AG04450 (cell line): ENCODE measurements at regions not wholly inside any gene's neighbourhood (a gene's known extent, or its start where the extent isn't known, plus 50 kb on each side); places are given as distances from the start of the nearest gene placed in this dataset.

Experiments used
- CTCF ChIA-PET: fragments of 300-600, 350-600 bp; formaldehyde crosslinking; extraction: SDS; loops from one replicate; lab custom pipeline; 2022; ENCODE audit warnings: antibody characterized with exemption, inconsistent platforms; lab: Charles Lee
- POLR2A ChIA-PET: fragments of 350-600 bp; formaldehyde crosslinking; extraction: SDS; loops from one replicate; lab custom pipeline; 2021; ENCODE audit warnings: antibody characterized with exemption, inconsistent platforms; lab: Yijun Ruan, JAX
- DNase-seq: peaks from one replicate; pipeline ENCODE4 v3.0.0-alpha.2; 2011; ENCODE audit warnings: low read depth, low spot score
- H3K27ac ChIP-seq: one replicate; pipeline ENCODE4 v1.5.1; 2012; ENCODE audit warnings: low read depth, low read length, control low read depth
- H3K27me3 ChIP-seq: one replicate; pipeline ENCODE4 v1.6.0; 2012; ENCODE audit warnings: low read length; ENCODE audit not compliant: control insufficient read depth, insufficient read depth
- H3K4me3 ChIP-seq: 2 replicates; pipeline ENCODE4 v1.5.1; 2011; ENCODE audit warnings: mild to moderate bottlenecking, low read depth, low read length, control low read depth
- H3K9me3 ChIP-seq: 2 replicates; pipeline ENCODE4 v1.5.1; 2012; ENCODE audit warnings: low read length; ENCODE audit not compliant: control insufficient read depth, insufficient read depth
- TF ChIP-seq, protein P1 (sequence below): IDR thresholded peaks from 2 replicates; pipeline ENCODE4 v1.5.1; 2011; ENCODE audit warnings: low read depth, low read length, control low read depth, inconsistent platforms

GRCh38 chrX:134172588-134173259, 64.3 kb upstream of the CCDC160 start:
- no peak for DNase-seq
- POLR2A ChIA-PET, result no interaction called here

DNA sequence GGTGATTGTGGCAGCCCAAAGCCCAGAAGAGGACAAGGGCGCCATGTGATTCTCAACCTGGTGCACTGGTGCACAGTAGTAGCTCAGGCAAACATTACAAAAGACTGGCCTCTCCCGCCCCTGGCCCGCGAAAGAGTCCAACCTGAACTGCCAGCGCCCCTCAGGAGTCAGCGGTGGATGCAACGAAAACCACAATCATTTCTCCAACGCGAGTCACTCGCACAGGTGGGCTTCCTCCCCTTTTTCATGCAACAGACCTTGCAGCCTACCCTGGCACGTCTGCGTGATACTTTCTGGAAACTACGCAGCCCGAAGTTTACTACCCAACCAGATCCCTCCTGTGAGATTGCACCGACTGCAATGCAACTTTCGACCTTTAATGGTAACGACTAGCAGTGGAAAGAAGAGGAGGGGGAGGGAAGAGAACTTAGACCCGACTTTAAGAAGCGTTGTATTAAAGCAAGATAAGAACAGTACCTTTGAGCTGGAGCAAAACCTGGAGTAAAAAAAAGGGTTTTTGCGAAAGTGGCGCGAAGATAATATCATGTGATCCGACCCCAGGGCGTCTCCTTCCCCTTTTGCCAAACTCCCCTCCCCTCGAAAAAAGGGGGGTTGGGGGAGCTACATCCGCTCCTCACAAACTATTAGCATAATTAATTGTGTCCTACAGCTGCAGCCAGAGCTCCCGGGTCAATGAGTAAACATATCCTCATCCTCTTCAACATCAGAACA, 63.3 kb upstream of the CCDC160 start:
- ChIA-PET POLR2A (no interaction called here), CTCF (no interaction called here)
- TF ChIP-seq, protein P1, sequence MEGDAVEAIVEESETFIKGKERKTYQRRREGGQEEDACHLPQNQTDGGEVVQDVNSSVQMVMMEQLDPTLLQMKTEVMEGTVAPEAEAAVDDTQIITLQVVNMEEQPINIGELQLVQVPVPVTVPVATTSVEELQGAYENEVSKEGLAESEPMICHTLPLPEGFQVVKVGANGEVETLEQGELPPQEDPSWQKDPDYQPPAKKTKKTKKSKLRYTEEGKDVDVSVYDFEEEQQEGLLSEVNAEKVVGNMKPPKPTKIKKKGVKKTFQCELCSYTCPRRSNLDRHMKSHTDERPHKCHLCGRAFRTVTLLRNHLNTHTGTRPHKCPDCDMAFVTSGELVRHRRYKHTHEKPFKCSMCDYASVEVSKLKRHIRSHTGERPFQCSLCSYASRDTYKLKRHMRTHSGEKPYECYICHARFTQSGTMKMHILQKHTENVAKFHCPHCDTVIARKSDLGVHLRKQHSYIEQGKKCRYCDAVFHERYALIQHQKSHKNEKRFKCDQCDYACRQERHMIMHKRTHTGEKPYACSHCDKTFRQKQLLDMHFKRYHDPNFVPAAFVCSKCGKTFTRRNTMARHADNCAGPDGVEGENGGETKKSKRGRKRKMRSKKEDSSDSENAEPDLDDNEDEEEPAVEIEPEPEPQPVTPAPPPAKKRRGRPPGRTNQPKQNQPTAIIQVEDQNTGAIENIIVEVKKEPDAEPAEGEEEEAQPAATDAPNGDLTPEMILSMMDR, result no peak
- H3K27ac ChIP-seq, result no peak overlapping the region
- peaks cover 4% of the 10 kb centered on the region; the same call in 1 of the 2 replicates for H3K9me3 ChIP-seq
- H3K27me3 ChIP-seq, result peaks cover 18% of the 10 kb centered on the region
- no peak for DNase-seq
- no peak overlapping the region for H3K4me3 ChIP-seq

More at GRCh38 chrX:134172588-134173259, 64.3 kb upstream of the CCDC160 start:
- Histone ChIP-seq H3K27ac (no peak overlapping the region), H3K9me3 (peaks cover 4% of the 10 kb centered on the region; the same call in 1 of the 2 replicates), H3K4me3 (peak overlapping the region; percentile 41), H3K27me3 (peaks cover 18% of the 10 kb centered on the region)
- TF ChIP-seq, protein P1, result no peak
- CTCF ChIA-PET, result no interaction called here

- TF ChIP-seq, protein P1, result no peak
- CTCF ChIA-PET, result no interaction called here
- peaks cover 4% of the 10 kb centered on the region; the same call in 1 of the 2 replicates for H3K9me3 ChIP-seq
- POLR2A ChIA-PET, result no interaction called here
- H3K4me3 ChIP-seq, result no peak overlapping the region
- DNase-seq, result no peak
- peaks cover 18% of the 10 kb centered on the region for H3K27me3 ChIP-seq
- no peak overlapping the region for H3K27ac ChIP-seq
Measured at GRCh38 chrX:134174273-134174660, 62.7 kb upstream of the CCDC160 start.

DNA sequence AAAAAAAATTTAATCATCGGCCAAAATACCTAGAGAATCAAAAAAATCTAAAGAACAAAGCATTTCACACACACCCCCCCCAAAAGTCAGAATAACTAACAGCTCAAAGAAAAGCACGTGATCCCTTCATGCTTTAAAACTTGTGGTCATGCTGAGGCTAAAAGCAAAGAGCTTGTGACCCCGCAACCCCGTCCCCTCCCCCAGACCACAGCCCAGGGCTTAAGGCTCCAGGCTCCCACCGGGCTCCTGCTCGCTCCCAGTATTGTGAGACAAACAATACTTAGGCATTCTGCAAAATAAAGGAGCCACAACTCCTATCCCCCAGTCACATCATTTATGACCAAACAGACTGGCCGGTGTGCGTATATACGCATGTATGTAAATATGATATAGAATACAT, 62.1 kb upstream of the CCDC160 start:
- H3K27ac ChIP-seq, result no peak overlapping the region
- POLR2A ChIA-PET, result no interaction called here
- H3K4me3 ChIP-seq, result no peak overlapping the region
- TF ChIP-seq, protein P1, result no peak
- peaks cover 18% of the 10 kb centered on the region for H3K27me3 ChIP-seq
- peaks cover 4% of the 10 kb centered on the region; the same call in 1 of the 2 replicates for H3K9me3 ChIP-seq
- CTCF ChIA-PET, result no interaction called here
- DNase-seq, result no peak

DNA sequence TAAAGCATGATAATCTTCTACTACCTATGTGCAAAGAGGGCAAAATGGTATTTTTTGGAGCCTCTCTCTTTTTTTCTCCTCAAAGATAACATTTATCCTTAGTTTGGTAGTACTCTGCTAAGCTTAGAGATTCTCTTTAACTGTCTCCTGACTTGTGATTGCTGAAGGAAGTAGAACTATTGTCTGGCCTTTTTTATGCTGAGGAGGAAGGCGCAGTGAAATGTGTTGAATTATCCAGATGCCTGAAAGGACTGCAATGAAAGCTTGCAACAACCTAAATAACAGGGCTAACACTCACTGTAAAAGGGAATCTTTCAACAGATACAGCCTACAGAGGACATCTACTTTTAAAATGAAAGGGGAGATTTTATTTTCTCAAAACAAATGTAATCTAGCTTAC, 59.5 kb upstream of the CCDC160 start:
- Histone ChIP-seq H3K9me3 (no peaks in the 10 kb centered on the region), H3K4me3 (no peak overlapping the region), H3K27ac (no peak overlapping the region), H3K27me3 (peaks cover 11% of the 10 kb centered on the region)
- TF ChIP-seq, protein P1, result no peak
- ChIA-PET POLR2A (no interaction called here), CTCF (interaction anchor here (0.5 kb wide), 1 partner anchor 33 kb away, joined by 3 read pairs; no protein-coding TSS in a partner anchor)
- no peak for DNase-seq
